ENCODE measurements at regions not wholly inside any gene's neighbourhood (a gene's known extent, or its start where the extent isn't known, plus 50 kb on each side); places are given as distances from the start of the nearest gene placed in this dataset.

DNA sequence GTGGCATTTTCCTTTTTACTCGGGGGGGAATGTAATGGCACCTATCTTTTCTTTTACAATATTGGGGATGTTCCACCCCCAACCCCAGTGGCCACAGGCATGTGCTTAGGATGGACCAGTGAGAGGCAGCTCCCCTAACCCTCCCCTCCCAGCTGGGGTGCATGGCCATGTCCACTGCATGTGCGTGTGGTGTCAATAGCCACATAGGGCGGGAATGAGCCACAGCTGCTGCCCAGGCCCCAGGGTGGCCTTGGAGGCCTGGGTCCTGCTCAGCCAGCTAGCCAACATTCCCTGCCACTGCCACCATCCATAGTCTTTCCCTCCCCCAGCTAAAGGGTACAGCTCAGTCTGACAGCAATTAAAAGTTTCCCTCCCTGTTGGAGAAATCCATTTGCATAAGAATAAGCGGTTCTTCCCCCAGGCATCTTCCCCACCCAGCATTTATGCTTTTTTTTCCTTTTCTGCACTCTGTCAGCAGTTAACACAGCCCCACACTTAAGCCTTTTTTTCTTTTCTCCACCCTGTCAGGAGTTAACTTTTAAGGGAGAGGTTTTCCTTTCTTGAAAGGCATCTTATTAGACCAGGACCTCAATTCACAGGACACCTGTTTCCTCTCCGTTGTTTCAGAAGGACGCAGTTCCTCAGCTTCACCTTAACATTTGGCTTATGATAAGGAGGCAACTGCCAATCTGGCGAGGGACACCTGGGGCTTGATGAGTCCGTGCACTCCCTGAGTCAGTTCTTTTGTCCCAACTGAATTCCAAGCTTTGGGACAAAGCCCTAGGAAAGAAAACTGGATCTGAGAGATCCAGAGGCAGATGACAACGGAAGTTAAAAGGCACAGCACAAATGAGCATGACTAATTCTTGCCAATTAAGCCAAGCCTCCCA is 121.4 kb downstream of the TPBG start:
- no peak overlapping the region for H3K27ac ChIP-seq
- H3K36me3 ChIP-seq (ENCODE audit: insufficient read depth in 1 of 2, low read depth in 1 of 2) = no peaks in the 10 kb centered on the region
- H3K4me1 ChIP-seq = no peaks in the 10 kb centered on the region
- TF ChIP-seq, protein P1, sequence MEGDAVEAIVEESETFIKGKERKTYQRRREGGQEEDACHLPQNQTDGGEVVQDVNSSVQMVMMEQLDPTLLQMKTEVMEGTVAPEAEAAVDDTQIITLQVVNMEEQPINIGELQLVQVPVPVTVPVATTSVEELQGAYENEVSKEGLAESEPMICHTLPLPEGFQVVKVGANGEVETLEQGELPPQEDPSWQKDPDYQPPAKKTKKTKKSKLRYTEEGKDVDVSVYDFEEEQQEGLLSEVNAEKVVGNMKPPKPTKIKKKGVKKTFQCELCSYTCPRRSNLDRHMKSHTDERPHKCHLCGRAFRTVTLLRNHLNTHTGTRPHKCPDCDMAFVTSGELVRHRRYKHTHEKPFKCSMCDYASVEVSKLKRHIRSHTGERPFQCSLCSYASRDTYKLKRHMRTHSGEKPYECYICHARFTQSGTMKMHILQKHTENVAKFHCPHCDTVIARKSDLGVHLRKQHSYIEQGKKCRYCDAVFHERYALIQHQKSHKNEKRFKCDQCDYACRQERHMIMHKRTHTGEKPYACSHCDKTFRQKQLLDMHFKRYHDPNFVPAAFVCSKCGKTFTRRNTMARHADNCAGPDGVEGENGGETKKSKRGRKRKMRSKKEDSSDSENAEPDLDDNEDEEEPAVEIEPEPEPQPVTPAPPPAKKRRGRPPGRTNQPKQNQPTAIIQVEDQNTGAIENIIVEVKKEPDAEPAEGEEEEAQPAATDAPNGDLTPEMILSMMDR (IDR thresholded peaks at IDR 0.05) = no peak
- DNase-seq (no peak), ATAC-seq (no peak)
- H3K9me3 ChIP-seq = peaks cover 16% of the 10 kb centered on the region
- WGBS, 3 donors = 62 to 69% (median 64%) methylated on average over 9 of the region's 9 CpGs
- intact Hi-C loops (cut with DNase I) = no loop called here
- H3K4me3 ChIP-seq = no peak overlapping the region
- no peaks in the 10 kb centered on the region for H3K27me3 ChIP-seq (ENCODE audit: insufficient read depth in 3 of 3, low read length in 2 of 3)

DNA sequence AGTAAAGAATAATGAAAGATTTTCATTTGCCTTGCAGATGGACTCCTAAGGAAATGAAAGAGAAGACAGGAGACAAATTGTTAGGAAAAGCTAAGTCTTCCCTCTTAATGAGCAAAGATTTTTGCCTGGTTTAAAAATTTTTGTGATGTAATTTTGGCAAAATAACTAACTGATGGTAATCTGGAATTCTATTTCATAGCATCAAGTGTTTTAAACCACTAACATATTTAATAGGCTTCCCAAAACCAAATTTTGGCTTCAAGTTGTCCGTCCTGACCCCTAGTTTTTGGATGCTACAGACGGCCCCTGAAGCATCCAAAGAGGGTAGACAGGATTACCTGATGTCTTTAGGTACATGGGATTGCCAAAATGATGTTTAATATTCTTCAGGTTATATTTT is 124.3 kb downstream of the TPBG start:
- no peak for DNase-seq
- no peaks in the 10 kb centered on the region for H3K27me3 ChIP-seq (ENCODE audit: insufficient read depth in 3 of 3, low read length in 2 of 3)
- H3K36me3 ChIP-seq (ENCODE audit: insufficient read depth in 1 of 2, low read depth in 1 of 2) = no peaks in the 10 kb centered on the region
- H3K9me3 ChIP-seq = peaks cover 16% of the 10 kb centered on the region
- no peak for ATAC-seq
- intact Hi-C loops (cut with DNase I) = no loop called here
- TF ChIP-seq, protein P1 (IDR thresholded peaks at IDR 0.05) = no peak
- H3K4me1 ChIP-seq = no peaks in the 10 kb centered on the region
- H3K27ac ChIP-seq = no peak overlapping the region
- H3K4me3 ChIP-seq = no peak overlapping the region
- WGBS, 3 donors = 66 to 73% (median 67%) methylated on average over 2 of the region's 2 CpGs

DNA sequence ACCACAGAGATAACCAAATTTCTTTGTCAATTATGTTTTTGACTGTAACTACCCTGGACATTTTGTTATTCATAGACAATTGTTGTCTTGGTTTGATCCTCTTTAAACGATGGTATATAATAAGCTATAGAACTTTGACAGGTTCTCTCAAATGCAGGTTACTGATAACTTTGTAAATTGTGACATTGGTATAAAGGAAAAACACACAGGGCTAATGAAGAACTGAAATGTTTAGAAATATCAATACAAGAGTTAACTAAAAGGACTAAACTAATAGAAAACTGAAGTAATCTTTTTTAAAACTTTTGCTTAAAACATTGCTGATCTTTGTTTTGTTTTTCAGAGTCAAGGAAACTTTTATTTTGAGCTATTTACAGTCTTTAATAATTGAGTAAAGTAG is 124.8 kb downstream of the TPBG start:
- no peak overlapping the region for H3K4me3 ChIP-seq
- H3K27me3 ChIP-seq (ENCODE audit: insufficient read depth in 3 of 3, low read length in 2 of 3) = no peaks in the 10 kb centered on the region
- DNase-seq = no peak
- H3K36me3 ChIP-seq (ENCODE audit: insufficient read depth in 1 of 2, low read depth in 1 of 2) = no peaks in the 10 kb centered on the region
- peaks cover 16% of the 10 kb centered on the region for H3K9me3 ChIP-seq
- no peak overlapping the region for H3K27ac ChIP-seq
- 76 to 92% (median 76%) methylated on average over 1 of the region's 1 CpG for WGBS, 3 donors
- TF ChIP-seq, protein P1 (IDR thresholded peaks at IDR 0.05) = no peak
- no peak for ATAC-seq
- no peaks in the 10 kb centered on the region for H3K4me1 ChIP-seq
- intact Hi-C loops (cut with DNase I) = no loop called here

DNA sequence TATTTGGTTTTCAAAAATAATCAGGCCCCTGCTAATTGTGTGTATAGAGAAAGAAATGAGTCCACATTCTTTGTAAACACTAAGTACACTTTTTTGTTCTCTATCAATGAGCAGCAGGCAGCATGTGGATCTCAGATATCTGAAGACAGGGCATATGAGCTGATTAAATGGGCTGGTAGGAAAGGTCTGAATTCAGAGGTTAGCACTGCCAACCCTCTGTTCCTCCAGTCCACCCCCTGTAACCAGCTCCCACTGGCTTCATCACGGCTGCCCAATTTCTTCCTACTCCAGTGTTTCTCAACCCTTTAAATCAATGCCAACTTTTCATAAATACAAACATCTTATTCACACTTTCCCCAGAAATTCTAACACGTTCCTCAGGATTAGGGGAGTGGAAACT is 128.5 kb downstream of the TPBG start:
- intact Hi-C loops (cut with DNase I) = no loop called here

More for the DNA sequence above, 128.5 kb downstream of the TPBG start:
- H3K36me3 ChIP-seq (ENCODE audit: insufficient read depth in 1 of 2, low read depth in 1 of 2) = no peaks in the 10 kb centered on the region
- H3K27ac ChIP-seq = no peak overlapping the region
- WGBS, 3 donors = 20 to 30% (median 27%) methylated on average over 2 of the region's 2 CpGs
- H3K9me3 ChIP-seq = peaks cover 11% of the 10 kb centered on the region
- TF ChIP-seq, protein P1 (IDR thresholded peaks at IDR 0.05) = no peak
- DNase-seq (no peak), ATAC-seq (no peak)
- H3K27me3 ChIP-seq (ENCODE audit: insufficient read depth in 3 of 3, low read length in 2 of 3) = no peaks in the 10 kb centered on the region
- no peaks in the 10 kb centered on the region for H3K4me1 ChIP-seq
- H3K4me3 ChIP-seq = no peak overlapping the region

Data from psoas muscle (tissue), 7 donors.